ENCODE measurements at regions not wholly inside any gene's neighbourhood (a gene's known extent, or its start where the extent isn't known, plus 50 kb on each side); places are given as distances from the start of the nearest gene placed in this dataset.

GRCh38 chr4:180953572-180953971 lies 1289.6 kb upstream of the TENM3 start:
- Histone ChIP-seq H3K27ac (no peak overlapping the region), H3K9me3 (no peaks in the 10 kb centered on the region), H3K27me3 (no peaks in the 10 kb centered on the region), H3K36me3 (no peaks in the 10 kb centered on the region), H3K4me1 (no peaks in the 10 kb centered on the region), H3K4me3 (no peak overlapping the region)
- intact Hi-C loops (cut with DNase I) = no loop called here
- TF ChIP-seq CTCF (IDR thresholded peaks at IDR 0.05) = no peak
- ATAC-seq = no peak
- no peak for DNase-seq

- Histone ChIP-seq H3K4me1 (no peaks in the 10 kb centered on the region), H3K9me3 (no peaks in the 10 kb centered on the region), H3K4me3 (no peak overlapping the region), H3K27ac (no peak overlapping the region), H3K27me3 (no peaks in the 10 kb centered on the region), H3K36me3 (no peaks in the 10 kb centered on the region)
- no peak for ATAC-seq
- peak in 1 of 4 donors; percentile 12 for DNase-seq
- TF ChIP-seq CTCF (IDR thresholded peaks at IDR 0.05) = no peak
- intact Hi-C loops (cut with DNase I) = no loop called here
These were observed 1282.3 kb upstream of the TENM3 start for GRCh38 chr4:180960743-180961401.

GRCh38 chr4:180962268-180962667 lies 1280.9 kb upstream of the TENM3 start:
- DNase-seq (no peak), ATAC-seq (no peak)
- Histone ChIP-seq H3K9me3 (no peaks in the 10 kb centered on the region), H3K27me3 (no peaks in the 10 kb centered on the region), H3K27ac (no peak overlapping the region), H3K4me3 (no peak overlapping the region), H3K36me3 (no peaks in the 10 kb centered on the region), H3K4me1 (no peaks in the 10 kb centered on the region)
- no peak for TF ChIP-seq CTCF (IDR thresholded peaks at IDR 0.05)
- intact Hi-C loops (cut with DNase I) = no loop called here

GRCh38 chr4:180966312-180966711 lies 1276.9 kb upstream of the TENM3 start:
- intact Hi-C loops (cut with DNase I) = no loop called here
- DNase-seq (no peak), ATAC-seq (no peak)
- H3K36me3 ChIP-seq = no peaks in the 10 kb centered on the region
- no peaks in the 10 kb centered on the region for H3K9me3 ChIP-seq
- no peak overlapping the region for H3K27ac ChIP-seq
- no peak for TF ChIP-seq CTCF (IDR thresholded peaks at IDR 0.05)
- no peaks in the 10 kb centered on the region for H3K27me3 ChIP-seq
- H3K4me1 ChIP-seq = no peaks in the 10 kb centered on the region
- H3K4me3 ChIP-seq = no peak overlapping the region

- Histone ChIP-seq H3K4me3 (no peak overlapping the region), H3K27ac (no peak overlapping the region), H3K4me1 (no peaks in the 10 kb centered on the region), H3K36me3 (no peaks in the 10 kb centered on the region), H3K27me3 (no peaks in the 10 kb centered on the region), H3K9me3 (no peaks in the 10 kb centered on the region)
- DNase-seq (no peak), ATAC-seq (no peak)
- TF ChIP-seq CTCF (IDR thresholded peaks at IDR 0.05) = no peak
- intact Hi-C loops (cut with DNase I) = no loop called here
These were observed 1275.3 kb upstream of the TENM3 start for GRCh38 chr4:180967936-180968335.
